Tibial artery (tissue), 4 donors: ENCODE measurements at regions not wholly inside any gene's neighbourhood (a gene's known extent, or its start where the extent isn't known, plus 50 kb on each side); places are given as distances from the start of the nearest gene placed in this dataset.

Experiments used
- DNase-seq, 2 donors: peaks; one replicate each; pipeline ENCODE4 v3.0.0-alpha.2; 2019
- H3K27ac ChIP-seq, 2 donors: fragments of 200-600 bp; sonication (generic) in 1 of 2; 1 replicate in 1 of 2; 2 replicates in 1 of 2; pipeline ENCODE4 v1.5.1; 2018 to 2019; ENCODE audit warnings: mild to moderate bottlenecking in 1 of 2
- H3K27me3 ChIP-seq, 2 donors: fragments of 200-600 bp; sonication (generic) in 1 of 2; one replicate each; pipeline versions ENCODE4 v1.5.1 to v1.6.0; 2016 to 2019
- H3K36me3 ChIP-seq, 3 donors: fragments of 200-600 bp; sonication (generic) in 2 of 3; one replicate each; pipeline ENCODE4 v1.5.1; 2016 to 2019; ENCODE audit warnings: mild to moderate bottlenecking in 2 of 3
- H3K4me1 ChIP-seq, 4 donors: fragments of 200-600 bp; sonication (generic) in 2 of 4; 1 replicate in 3 of 4; 2 replicates in 1 of 4; pipeline ENCODE4 v1.5.1; 2016 to 2019
- H3K4me3 ChIP-seq, 2 donors: fragments of 200-600 bp; sonication (generic) in 1 of 2; 1 replicate in 1 of 2; 2 replicates in 1 of 2; pipeline ENCODE4 v1.5.1; 2018 to 2019; ENCODE audit warnings: mild to moderate bottlenecking in 2 of 2
- H3K9me3 ChIP-seq, 3 donors: fragments of 200-600 bp; sonication (generic) in 1 of 3; one replicate each; pipeline ENCODE4 v1.5.1; 2016 to 2019
- CTCF ChIP-seq, 2 experiments: fragments of 200-600 bp in 1 of 2; fragments of 450-650 bp in 1 of 2; IDR thresholded peaks; one replicate each; pipeline ENCODE4 v1.5.1; 2017 to 2019; ENCODE audit warnings: antibody characterized with exemption in 2 of 2, mild to moderate bottlenecking in 1 of 2, moderate library complexity in 1 of 2
- intact Hi-C: fragments of 100-400 bp; cut with DNase I; formaldehyde crosslinking; loops from one replicate; pipeline ENCODE4 v1.15.0; 2023; ENCODE audit warnings: low total_unique reads

GRCh38 chr18:9008709-9009635 lies 93.5 kb upstream of the NDUFV2 start:
- no peak for DNase-seq
- Histone ChIP-seq H3K36me3 (no peaks in the 10 kb centered on the region), H3K4me3 (no peak overlapping the region), H3K27me3 (peaks cover 0 to 5% of the 10 kb centered on the region in 2 donors), H3K27ac (no peak overlapping the region), H3K9me3 (no peaks in the 10 kb centered on the region), H3K4me1 (no peaks in the 10 kb centered on the region)
- TF ChIP-seq CTCF (IDR thresholded peaks at IDR 0.05), result no peak
- intact Hi-C loops, result no loop called here

GRCh38 chr18:9009703-9010488 lies 92.6 kb upstream of the NDUFV2 start:
- Histone ChIP-seq H3K36me3 (no peaks in the 10 kb centered on the region), H3K27me3 (peaks cover 0 to 5% of the 10 kb centered on the region in 2 donors), H3K4me1 (no peaks in the 10 kb centered on the region), H3K27ac (no peak overlapping the region), H3K9me3 (no peaks in the 10 kb centered on the region), H3K4me3 (no peak overlapping the region)
- no peak for TF ChIP-seq CTCF (IDR thresholded peaks at IDR 0.05)
- DNase-seq, result no peak
- intact Hi-C loops, result no loop called here

- intact Hi-C loops, result no loop called here
These were observed 91.1 kb upstream of the NDUFV2 start for GRCh38 chr18:9011431-9011830.

GRCh38 chr18:9013926-9014373 lies 88.5 kb upstream of the NDUFV2 start:
- intact Hi-C loops, result no loop called here
- no peak for DNase-seq
- TF ChIP-seq CTCF (IDR thresholded peaks at IDR 0.05), result no peak

More at GRCh38 chr18:9011431-9011830, 91.1 kb upstream of the NDUFV2 start:
- Histone ChIP-seq H3K36me3 (no peaks in the 10 kb centered on the region), H3K4me1 (peaks cover 0 to 3% (median 0%) of the 10 kb centered on the region in 4 donors), H3K27me3 (no peaks in the 10 kb centered on the region), H3K4me3 (no peak overlapping the region), H3K9me3 (no peaks in the 10 kb centered on the region), H3K27ac (no peak overlapping the region)
- no peak for DNase-seq
- TF ChIP-seq CTCF (IDR thresholded peaks at IDR 0.05), result no peak

GRCh38 chr18:9015689-9016088 lies 86.8 kb upstream of the NDUFV2 start:
- no peak overlapping the region for H3K4me3 ChIP-seq
- H3K36me3 ChIP-seq, result no peaks in the 10 kb centered on the region
- intact Hi-C loops, result no loop called here
- TF ChIP-seq CTCF (IDR thresholded peaks at IDR 0.05), result no peak
- H3K27ac ChIP-seq, result no peak overlapping the region
- H3K27me3 ChIP-seq, result no peaks in the 10 kb centered on the region
- DNase-seq, result no peak
- peaks cover 0 to 22% (median 11%) of the 10 kb centered on the region in 4 donors for H3K4me1 ChIP-seq
- H3K9me3 ChIP-seq, result no peaks in the 10 kb centered on the region

More at GRCh38 chr18:9013926-9014373, 88.5 kb upstream of the NDUFV2 start:
- Histone ChIP-seq H3K9me3 (no peaks in the 10 kb centered on the region), H3K4me3 (no peak overlapping the region), H3K4me1 (peaks cover 0 to 22% (median 11%) of the 10 kb centered on the region in 4 donors), H3K36me3 (no peaks in the 10 kb centered on the region), H3K27me3 (no peaks in the 10 kb centered on the region), H3K27ac (no peak overlapping the region)
